Epithelial cell of esophagus (primary cell): ENCODE measurements at regions not wholly inside any gene's neighbourhood (a gene's known extent, or its start where the extent isn't known, plus 50 kb on each side); places are given as distances from the start of the nearest gene placed in this dataset.

Experiments
- DNase-seq: peaks from one replicate; pipeline ENCODE4 v3.0.0; 2010; ENCODE audit warnings: low read depth
- H3K4me3 ChIP-seq: 2 replicates; pipeline ENCODE4 v1.5.1; 2011; ENCODE audit warnings: mild to moderate bottlenecking, low read length, control low read depth
- CTCF ChIP-seq: IDR thresholded peaks from 2 replicates; pipeline ENCODE4 v1.5.1; 2011; ENCODE audit warnings: low read depth, mild to moderate bottlenecking, low read length, control low read depth, inconsistent platforms; ENCODE audit not compliant: insufficient read depth; ENCODE audit errors: missing control alignments

GRCh38 chr20:4375881-4376280, 126.8 kb upstream of the ADRA1D start:
- TF ChIP-seq CTCF = no peak
- H3K4me3 ChIP-seq = no peak overlapping the region
- DNase-seq = peak; percentile 82

- no peak for TF ChIP-seq CTCF
- DNase-seq = no peak
- no peak overlapping the region for H3K4me3 ChIP-seq
These were observed 124.4 kb upstream of the ADRA1D start for GRCh38 chr20:4373454-4373853.

- no peak for TF ChIP-seq CTCF
- H3K4me3 ChIP-seq = no peak overlapping the region
- DNase-seq = no peak
These were observed 122.7 kb upstream of the ADRA1D start for GRCh38 chr20:4371623-4372251.

- peak; percentile 53 for DNase-seq
- no peak overlapping the region for H3K4me3 ChIP-seq
- no peak for TF ChIP-seq CTCF
These were observed 121.8 kb upstream of the ADRA1D start for GRCh38 chr20:4370851-4371250.

- DNase-seq = peak; percentile 29
- H3K4me3 ChIP-seq = no peak overlapping the region
- TF ChIP-seq CTCF = no peak
These were observed 120.7 kb upstream of the ADRA1D start for GRCh38 chr20:4369798-4370124.

- no peak overlapping the region for H3K4me3 ChIP-seq
- no peak for TF ChIP-seq CTCF
- no peak for DNase-seq
These were observed 120.2 kb upstream of the ADRA1D start for GRCh38 chr20:4369119-4369797.

GRCh38 chr20:4366076-4366475, 117.0 kb upstream of the ADRA1D start:
- DNase-seq = peak; percentile 85
- no peak for TF ChIP-seq CTCF
- no peak overlapping the region for H3K4me3 ChIP-seq
